Stimulated activated CD4-positive, alpha-beta T cell treated with anti-CD3 and anti-CD28 coated beads, Interleukin-4, amount 100 ng/mL, for 48 hours (primary cell): ENCODE measurements at regions not wholly inside any gene's neighbourhood (a gene's known extent, or its start where the extent isn't known, plus 50 kb on each side); places are given as distances from the start of the nearest gene placed in this dataset.
"Not testable (repeated sequence)": the region's sequence is repeated elsewhere in the genome, so short reads cannot be mapped to it uniquely, and the experiment has no call there.

Source experiments
- DNase-seq, 2 donors: peaks; one replicate each; pipeline ENCODE4 v3.0.0-alpha.2; 2020; ENCODE audit warnings: low read depth in 2 of 2

DNA sequence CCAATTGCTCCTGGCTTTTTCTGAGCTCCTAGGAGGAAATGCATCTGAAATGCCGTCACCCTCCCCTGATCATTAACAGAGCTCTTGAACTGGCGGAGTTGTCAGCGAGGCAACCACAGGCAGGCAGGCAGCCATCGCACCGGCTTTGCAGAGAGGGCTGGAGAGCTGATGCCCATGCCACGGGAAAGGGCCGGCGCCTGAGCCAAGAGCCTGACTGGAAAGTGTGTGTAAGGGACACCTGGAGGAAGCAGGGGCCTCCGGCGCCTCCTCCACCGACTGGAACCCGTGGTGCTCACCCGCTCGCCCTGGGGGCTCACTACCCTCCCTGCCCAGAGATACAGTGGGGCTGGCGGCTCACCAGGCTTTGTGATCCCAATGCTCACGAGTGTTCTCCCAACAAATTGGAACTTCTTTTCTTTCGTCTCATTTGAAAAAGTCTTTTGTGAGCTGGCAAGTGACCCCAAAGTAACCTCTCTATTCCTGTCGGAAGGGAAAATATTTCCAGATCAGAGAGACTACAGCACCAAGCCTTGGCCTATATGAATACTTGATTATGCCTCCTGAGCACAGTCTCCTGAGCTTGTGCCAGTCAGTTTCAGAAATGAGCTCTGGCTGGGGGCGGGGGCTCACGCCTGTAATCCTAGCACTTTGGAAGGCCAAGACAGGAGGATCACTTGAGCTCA is 97.7 kb upstream of the SLC25A33 start:
- DNase-seq, result no peak

DNA sequence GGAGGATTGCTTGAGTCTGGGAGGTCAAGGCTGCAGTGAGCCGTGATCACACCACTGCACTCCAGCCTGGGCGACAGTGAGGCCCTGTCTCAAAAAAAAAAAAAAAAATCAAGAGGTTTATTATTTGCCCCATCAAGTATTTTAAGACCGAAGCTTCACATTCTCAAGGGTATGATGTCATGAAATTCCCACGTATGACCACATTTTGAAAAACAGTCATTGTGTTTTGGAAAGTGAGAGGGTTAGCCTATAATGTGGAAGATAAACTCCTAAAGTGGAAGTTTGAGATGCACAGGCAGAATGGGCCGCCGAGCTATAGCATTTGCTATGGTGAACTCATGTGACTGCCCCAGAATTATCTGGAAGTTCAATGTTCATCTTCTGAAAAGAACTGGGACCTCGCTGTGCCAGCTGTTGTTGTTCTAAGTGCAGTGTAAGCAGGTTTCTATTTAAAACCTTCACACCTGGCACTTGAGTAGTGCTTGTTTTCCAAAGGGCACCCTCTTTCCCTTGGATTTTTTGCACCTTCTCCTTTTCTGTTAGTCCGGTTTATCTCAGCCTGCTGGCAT is 96.9 kb upstream of the SLC25A33 start:
- DNase-seq, result no peak

DNA sequence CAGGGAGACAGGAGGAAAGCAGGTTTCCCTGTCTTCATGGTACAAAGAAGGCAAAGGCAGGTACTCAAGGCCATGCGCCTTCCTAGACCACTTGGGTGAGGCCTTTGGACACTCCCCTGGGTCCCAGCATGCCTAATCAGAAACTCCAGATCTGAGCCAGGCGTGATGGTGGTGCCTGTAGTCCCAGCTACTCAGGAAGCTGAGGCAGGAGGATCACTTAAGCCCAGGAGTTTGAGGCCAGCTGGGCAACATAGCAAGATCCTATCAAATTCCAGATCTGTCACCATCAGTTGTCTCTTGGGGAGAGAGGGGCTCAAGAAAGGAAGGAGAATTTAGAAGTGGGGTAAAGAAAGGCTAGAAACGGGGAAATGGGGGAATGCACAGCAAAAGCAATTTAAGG is 96.3 kb upstream of the SLC25A33 start:
- no peak for DNase-seq

DNA sequence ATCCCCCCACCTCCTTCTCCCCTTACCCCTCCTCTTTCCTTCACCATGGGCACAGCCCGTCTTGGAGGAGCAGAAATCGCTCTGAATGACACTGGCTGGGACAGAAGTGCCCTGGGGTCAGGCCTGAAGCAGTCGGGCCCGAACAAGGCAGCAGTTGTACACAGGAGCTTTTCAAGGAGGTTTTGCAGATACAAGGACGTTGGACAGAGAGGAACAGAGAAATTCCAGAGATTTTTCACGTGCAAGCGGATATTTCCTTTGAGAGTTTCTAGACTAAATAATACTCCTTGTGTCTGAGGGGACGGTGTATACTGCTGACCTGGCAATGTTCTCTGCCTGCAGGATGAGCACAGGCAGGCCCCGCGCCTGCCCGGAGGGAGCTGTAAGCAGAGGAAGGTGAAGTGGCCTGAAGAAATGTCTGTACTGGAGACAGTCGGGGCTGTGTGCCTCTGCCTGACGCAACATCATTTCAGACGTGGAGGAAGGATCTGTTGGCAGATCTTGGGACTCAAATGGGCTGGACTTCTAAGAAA is 95.3 kb upstream of the SLC25A33 start:
- DNase-seq, result no peak

DNA sequence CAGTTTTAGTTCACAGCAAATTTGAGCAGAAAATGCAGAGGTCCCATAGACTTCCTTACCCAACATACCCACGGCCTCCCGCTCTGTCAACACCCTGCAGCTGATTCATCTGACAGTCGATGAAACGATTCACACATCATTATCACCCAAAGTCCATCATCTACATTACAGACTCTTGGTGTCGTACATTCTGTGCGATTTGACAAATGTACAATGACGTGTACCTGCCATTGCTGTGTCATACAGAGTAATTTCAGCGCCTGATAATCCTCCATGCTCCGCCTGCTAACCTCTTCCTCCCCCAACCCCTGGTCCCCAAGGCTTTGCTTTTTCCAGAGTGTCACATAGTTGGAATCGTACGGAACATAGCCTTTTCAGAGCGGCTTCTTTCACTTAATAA is 94.7 kb upstream of the SLC25A33 start:
- no peak for DNase-seq

DNA sequence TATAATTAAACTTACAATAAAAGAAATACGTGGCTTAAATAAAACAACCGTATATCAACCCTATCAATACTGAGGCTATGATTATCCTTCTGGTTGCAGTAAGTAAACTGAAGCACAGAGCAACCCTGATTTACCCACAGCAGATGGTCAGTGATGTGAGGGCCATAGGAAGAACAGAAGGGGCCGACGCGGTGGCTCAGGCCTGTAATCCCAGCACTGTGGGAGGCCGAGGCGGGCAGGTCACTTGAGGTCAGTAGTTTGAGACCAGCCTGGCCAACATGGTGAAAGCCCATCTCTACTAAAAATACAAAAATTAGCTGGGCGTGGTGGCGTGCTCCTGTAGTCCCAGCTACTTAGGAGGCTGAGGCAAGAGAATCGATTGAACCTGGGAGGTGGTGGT is 94.2 kb upstream of the SLC25A33 start:
- not testable (repeated sequence) for DNase-seq

DNA sequence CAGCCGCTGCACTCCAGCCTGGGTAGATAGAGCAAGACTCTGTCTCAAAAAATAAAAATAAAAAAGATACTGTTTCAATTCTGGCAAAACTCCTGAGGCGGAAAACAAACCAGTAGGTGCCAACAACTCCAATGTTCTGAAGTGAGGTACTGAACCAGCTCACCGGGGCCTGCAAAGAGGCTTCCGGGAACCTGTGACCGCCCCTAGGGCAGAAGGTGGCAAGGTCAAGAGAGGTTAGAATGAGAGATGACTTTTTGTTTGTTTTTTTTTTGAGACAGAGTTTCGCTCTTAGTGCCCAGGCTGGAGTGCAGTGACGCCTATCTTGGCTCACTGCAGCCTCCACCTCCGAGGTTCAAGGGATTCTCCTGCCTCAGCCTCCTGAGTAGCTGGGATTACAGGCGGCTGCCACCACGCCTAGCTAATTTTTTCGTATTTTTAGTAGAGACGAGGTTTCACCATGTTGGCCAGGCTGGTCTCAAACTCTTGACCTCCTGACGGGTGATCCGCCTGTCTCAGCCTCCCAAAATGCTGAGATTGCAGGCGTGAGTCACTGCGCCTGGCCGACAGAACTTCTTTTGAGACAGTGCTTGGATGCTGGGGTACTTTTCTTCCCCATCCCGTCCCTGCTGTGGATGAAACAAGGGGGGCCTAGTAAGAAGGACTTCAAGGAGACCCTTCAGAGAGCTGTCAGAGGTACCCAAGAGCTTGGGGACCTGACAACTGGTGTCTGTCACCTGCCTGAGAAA is 91.9 kb upstream of the SLC25A33 start:
- DNase-seq, result no peak

DNA sequence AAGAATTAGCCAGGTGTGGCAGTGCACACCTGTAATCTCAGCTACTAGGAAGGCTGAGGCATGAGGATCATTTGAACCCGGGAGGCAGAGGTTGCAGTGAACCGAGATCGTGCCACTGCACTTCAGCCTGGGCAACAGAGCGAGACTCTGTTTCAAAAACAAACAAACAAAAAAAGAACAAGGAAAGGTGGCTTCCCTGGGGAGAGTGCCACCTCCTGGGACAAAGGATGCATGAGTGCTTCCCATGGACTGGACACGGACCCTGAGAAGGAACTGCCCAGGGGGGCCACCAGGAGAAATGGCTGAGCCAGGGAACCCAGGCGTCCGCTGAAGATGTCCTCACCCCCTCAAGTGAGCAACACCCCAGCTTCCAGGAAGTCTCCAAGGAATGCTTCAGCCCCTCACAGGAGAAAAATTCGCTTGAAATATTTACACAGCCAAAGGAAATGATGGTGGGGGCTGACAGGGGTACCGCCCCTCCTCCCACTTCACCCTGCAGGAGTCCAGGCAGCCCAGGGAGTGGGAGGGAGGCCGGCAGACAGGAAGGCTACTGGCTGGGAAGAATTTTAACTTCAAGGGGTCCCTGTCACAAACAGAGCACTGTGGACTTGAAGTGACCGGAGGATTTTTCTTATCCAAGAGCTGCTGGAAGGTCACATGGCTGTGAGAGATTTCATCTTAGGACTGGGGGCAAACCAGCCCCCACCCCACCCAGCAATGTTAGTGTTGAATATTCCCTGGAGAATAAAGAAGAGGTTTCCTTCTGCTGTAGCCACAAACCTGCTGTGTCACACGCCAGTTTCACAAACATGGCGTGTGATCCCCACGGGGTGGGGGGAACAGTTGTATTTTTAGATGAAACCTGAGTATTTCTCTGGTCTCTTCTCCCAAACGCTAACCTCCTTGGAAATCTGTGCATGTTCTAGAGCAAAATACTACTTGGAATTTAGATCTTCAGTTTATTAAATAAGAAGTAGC is 90.8 kb upstream of the SLC25A33 start:
- no peak for DNase-seq

DNA sequence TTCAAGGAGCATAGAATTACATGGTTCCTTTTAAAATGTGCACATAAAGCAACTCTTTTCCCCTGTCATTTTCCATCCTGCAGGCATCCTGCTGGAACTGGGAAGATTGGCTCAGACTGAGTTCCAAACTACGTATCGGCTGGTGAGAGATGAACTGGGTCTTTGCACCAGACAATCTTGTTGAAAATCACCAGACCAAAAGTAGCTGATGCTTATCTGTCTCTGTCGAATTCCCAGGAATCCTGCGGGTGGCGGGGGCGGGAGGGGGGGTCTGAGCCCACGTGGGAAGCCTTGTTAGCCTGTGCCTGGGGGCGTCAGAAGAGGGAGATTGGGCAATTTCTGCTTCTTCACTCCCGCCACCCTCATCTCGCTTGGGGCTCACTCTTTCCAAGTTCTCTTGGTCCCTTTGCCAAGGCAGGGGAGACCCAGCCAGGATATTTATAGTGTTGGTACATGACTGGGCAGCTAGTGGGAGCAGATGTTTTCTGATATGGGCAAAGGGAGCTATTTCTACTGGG is 90.1 kb upstream of the SLC25A33 start:
- no peak for DNase-seq

DNA sequence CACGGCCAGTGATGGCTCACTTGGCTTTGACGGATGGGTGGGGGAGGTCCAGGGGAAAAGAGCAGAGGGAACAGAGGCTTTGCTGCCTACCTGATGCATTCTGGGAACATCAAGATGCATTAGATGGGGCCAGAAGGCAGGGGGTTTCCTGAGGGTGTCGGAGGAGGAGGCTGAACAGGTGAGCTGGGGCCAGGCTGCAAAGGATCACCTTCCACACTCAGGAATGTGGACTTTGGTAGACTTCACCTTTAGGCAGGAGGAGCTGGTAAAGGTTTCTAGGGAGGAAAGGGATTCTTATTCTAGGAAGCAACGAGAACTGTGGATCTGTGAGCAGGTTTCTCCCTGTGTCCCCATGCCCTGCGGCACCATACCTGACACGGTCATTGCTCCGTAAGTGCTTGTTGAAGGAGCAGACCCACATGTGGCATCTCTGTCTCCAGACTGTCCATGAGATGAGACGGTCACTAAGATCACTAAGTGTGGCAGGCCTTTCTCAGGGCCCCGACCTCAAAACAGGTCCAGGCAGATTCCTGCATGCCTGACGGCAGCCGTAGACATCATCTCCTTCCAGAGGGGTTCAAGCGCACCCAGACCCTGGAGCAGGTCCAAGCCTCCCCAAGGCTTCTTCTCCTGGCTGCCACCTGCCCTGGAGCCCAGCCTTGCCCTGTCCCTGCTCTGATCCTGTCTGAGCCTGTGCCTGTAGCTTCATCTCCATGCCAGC is 89.1 kb upstream of the SLC25A33 start:
- no peak for DNase-seq

DNA sequence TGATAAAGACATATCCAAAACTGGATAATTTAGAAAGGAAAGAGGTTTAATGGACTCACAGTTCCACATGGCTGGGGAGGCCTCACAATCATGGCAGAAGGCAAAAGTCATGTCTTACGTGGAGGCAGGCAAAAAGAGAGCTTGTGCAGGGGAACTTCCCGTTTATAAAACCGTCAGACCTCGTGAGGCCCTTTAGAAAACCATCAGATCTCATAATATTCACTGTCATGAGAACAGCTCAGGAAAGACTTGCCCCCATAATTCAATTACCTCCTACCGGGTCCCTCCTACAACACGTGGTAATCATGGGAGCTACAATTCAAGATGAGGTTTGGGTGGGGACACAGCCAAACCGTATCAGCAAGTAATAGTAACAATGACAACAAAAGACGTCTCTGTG is 88.2 kb upstream of the SLC25A33 start:
- no peak for DNase-seq

DNA sequence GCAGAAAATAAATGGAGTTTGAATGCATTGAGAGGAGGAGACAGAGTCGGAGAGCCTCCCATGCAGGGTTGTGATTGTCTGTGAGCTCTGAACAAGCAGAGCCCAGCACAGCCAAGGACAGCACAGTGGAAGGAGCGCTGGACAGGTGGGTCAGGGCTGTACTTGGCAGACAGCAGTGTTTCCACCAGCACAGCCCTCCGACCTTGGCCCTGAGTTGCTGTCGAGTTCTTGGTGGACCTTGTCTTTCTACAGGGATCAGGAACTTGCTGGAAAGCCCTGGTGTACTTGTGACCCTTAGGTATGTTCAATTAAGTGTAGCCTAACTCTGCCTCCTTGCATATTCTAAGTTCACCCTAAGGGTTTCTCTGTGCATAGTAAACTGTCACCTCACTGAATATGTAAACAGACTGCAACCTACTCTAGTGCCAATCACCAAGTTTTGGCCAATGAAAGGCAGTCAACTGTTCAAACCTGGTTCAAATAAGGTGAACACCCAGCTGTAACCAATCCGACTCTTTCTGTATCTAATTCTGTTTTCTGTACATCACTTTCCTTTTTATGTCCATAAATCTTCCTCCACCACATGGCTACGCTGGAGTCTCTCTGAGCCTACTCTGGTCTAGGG is 86.6 kb upstream of the SLC25A33 start:
- no peak for DNase-seq

DNA sequence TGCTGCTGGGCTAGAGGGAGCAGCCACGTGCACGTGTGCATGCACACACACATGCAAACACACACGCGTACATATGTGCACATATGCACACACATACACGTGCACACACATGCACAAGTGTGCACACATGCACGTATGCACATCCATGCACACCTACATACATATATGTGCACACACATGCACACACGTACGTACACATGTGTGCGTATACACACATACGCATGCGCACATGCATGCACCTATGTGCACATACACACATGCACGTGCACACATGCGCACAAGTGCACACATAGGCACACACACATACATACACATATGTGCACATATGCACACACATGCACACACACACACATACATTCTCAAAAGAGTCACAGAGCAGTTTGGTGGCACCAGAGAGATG is 85.9 kb upstream of the SLC25A33 start:
- DNase-seq, result no peak

DNA sequence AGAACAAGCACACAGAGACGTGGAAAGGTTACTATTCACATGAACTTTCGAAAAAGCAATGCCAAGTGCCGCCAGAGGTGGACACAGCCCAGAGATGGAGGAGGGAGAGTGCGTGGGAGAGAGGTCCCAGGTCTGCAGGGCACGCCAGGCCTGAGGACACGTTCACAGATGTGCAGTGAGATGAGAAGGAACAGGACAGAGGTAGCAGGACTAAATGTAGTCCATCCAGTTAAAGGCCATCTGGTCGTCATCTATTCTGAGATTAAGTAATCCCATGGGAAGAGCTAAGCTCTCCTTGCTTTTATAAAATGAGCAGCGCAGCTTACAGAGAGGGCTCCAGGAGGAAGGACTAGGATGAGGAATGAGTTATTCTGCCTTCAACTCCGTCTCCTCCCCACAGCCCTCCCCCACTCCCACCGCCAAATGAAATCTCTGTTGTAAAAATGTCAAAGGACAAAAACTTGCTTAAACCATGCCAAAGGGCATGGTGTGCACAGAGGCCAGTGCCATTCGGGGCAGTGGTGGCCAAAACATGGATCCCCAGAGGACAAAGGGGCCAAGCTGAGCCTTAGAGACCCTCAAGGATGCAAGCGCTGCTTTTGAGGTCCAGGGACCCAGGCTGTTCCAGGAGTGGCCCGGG is 85.4 kb upstream of the SLC25A33 start:
- no peak for DNase-seq

DNA sequence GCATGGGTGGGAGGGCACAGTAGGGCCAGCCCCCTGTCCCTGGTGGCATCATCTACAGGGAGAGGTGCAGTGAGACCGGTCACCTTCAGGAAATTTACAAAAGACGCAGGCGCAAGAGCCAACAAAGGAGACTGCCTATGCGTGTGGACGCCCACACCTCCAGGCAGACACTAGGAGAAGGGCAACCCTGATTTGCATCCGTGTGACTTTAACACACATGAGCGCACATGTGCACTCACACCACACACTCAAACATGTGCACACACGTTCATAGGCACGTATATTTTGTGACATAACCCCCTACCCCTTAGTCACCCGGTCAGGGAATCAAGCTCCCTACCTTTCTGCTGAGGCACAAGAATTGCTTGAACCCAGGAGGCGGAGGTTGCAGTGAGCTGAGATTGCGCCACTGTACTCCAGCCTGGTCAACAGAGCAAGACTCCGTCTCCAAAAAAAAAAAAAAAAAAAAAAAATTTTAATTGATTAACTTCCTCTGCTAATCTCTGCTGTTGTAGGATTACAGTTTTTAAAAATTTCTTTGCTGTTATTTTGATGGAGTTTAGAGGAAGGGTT is 84.7 kb upstream of the SLC25A33 start:
- DNase-seq, result no peak

DNA sequence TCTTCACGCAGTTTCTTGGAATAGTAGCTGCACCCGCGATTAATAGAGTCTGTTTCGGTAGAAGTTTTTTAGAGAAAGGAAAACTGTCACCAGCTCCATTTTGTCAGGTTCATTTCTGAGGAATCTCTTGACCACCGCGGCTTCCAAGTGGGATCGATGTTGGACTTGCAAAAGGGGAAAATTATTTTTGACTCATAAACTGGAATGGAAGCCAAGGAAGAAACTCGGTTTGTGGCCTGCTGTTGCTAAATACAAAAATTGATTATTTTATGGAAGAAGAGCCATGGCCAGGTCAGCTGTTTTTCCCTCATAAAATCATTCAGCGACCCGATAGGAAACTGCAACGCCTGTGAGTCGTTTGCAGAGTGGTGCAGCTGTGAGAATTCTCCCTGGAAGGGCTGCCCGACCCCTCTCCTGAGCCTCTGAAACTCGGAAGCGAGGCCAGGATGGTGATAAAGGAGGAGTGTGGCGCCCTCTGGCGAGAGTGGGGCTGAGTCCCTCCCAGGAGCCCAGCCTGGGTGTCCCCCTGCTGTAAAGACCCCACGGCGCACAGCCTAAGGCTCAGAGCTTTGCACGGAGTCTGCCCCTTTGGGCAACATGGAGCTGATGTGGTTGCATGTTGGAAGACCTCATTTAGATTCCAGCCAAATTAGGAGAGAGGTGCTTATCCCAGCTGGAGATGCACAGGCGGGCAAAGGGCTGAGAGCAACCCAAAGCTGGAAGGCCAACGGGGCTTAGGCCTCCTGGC is 83.6 kb upstream of the SLC25A33 start:
- DNase-seq, result peak; percentile 52 to 59

DNA sequence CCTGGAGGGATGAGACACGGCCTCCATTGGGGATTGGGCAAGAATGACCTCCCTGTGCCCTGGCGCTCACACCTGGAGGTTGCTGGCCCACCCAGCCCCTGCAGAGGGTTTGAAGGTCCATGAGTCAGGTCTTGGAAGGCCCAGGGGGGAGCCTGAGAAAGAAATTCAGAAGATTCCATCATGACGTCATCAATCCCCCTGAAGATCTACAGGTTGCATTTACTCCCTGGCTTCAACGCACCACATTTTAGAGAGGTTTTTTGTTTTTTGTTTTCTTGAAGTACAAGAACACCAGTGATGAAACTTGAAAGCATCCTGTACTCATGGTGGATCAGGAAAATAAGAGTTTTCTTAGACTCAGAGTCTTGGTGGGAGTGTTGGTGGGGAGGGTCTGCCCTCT is 82.4 kb upstream of the SLC25A33 start:
- DNase-seq, result no peak

DNA sequence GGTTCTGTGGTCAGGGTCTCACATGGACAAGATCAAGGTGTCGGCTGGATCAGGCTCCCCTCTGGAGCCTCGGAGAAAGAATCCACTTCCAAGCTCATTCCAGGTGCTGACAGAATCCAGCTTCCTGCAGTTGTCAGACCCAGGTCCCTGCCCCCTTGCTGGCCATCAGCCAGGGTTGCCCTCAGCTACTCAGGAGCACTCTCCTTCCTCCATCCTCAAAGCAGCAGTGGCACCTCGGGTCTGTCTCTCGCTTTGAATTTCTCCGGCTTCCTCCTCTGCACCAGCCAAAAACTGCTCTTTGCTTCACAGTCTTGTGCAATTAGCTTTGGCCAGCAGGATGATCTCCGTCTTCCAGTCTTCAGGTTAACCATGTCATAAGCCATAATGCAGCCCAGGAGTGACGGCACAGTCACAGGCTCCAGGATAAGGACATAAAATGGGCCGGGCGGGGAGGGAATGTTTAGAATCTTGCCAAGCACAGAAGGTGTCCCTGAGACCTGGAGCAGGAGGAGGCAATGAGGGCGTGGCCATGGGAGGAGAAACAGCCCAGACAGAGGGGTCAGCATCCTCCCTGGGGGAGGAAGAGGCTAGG is 79.4 kb upstream of the SLC25A33 start:
- no peak for DNase-seq
